GM12878 (cell line): ENCODE measurements at regions not wholly inside any gene's neighbourhood (a gene's known extent, or its start where the extent isn't known, plus 50 kb on each side); places are given as distances from the start of the nearest gene placed in this dataset.

Experiments
- ATAC-seq: fragments of 200-7000 bp; cut with Tn5 transposase; 3 replicates; pipeline ENCODE4 v1.9.1; 2020; ENCODE audit warnings: mild to moderate bottlenecking, moderate library complexity
- BruUV-seq: library from RNA; stranded (reverse); fragments of 400-500 nt; replicated peaks from 2 replicates; lab custom pipeline; 2021; lab: Mats Ljungman, UMichigan
- CTCF ChIA-PET: fragments of 300-600 bp; sonication (Branson Sonifier 250); formaldehyde crosslinking; extraction: SDS; loops from one replicate; lab custom pipeline; 2021; ENCODE audit warnings: inconsistent platforms; lab: Yijun Ruan, JAX
- POLR2A ChIA-PET: fragments of 350-600 bp; formaldehyde crosslinking; extraction: SDS; loops from one replicate; lab custom pipeline; 2021; ENCODE audit warnings: inconsistent platforms; lab: Charles Lee
- RAD21 ChIA-PET: fragments of 300-600 bp; sonication (Branson Sonifier 250); formaldehyde crosslinking; loops from one replicate; lab custom pipeline; 2023; ENCODE audit warnings: antibody characterized with exemption; ENCODE audit not compliant: unreplicated experiment; lab: Charles Lee
- SMC1A ChIA-PET: fragments of 300-600 bp; sonication (Branson Sonifier 250); formaldehyde crosslinking; loops from one replicate; lab custom pipeline; 2023; ENCODE audit not compliant: unreplicated experiment, uncharacterized antibody; lab: Charles Lee
- DNase-seq: peaks from one replicate; pipeline ENCODE4 v3.0.0-alpha.2; 2011; ENCODE audit warnings: low read depth, low spot score
- FAIRE-seq: peaks from 3 replicates; lab custom pipeline; 2011; peaks lifted over from hg19 to GRCh38; lab: Jason Lieb, UNC
- H2AFZ ChIP-seq: 2 replicates; pipeline ENCODE4 v1.6.0; 2011; ENCODE audit warnings: low read depth, low read length, control low read depth; ENCODE audit not compliant: control insufficient read depth
- H3K27ac ChIP-seq: 2 replicates; pipeline ENCODE4 v1.5.1; 2011; ENCODE audit warnings: control low read depth; ENCODE audit not compliant: control insufficient read depth, insufficient read depth
- H3K27me3 ChIP-seq, 2 experiments: replicated peaks in 1 of 2; 2 replicates each; pipeline versions ENCODE4 v1.6.0 to v1.6.1; 2011; ENCODE audit warnings: low read length in 1 of 2; ENCODE audit not compliant: control insufficient read depth in 2 of 2, insufficient read depth in 2 of 2
- H3K36me3 ChIP-seq, 2 experiments: 2 replicates each; pipeline ENCODE4 v1.5.1; 2011; ENCODE audit warnings: low read length in 1 of 2; ENCODE audit not compliant: control insufficient read depth in 2 of 2, insufficient read depth in 2 of 2
- H3K4me1 ChIP-seq: 2 replicates; pipeline ENCODE4 v1.6.1; 2011; ENCODE audit warnings: mild to moderate bottlenecking, low read length, moderate library complexity, mixed read lengths; ENCODE audit not compliant: control insufficient read depth, insufficient read depth
- H3K4me2 ChIP-seq: 2 replicates; pipeline ENCODE4 v1.6.0; 2011; ENCODE audit warnings: control low read depth; ENCODE audit not compliant: control insufficient read depth, insufficient read depth
- H3K4me3 ChIP-seq: fragments of 200-600 bp; sonication (generic); 2 replicates; pipeline ENCODE4 v1.5.1; 2016
- H3K79me2 ChIP-seq: 2 replicates; pipeline ENCODE4 v1.6.0; 2011; ENCODE audit warnings: low read length; ENCODE audit not compliant: control insufficient read depth, insufficient read depth
- H3K9ac ChIP-seq: 2 replicates; pipeline ENCODE4 v1.8.0; 2011; ENCODE audit warnings: low read length, control low read depth, mixed read lengths; ENCODE audit not compliant: control insufficient read depth, insufficient read depth
- H3K9me3 ChIP-seq: replicated peaks from 3 replicates; pipeline ENCODE4 v1.5.1; 2011; ENCODE audit warnings: mild to moderate bottlenecking, low read length; ENCODE audit not compliant: control insufficient read depth, insufficient read depth
- H4K20me1 ChIP-seq: 2 replicates; pipeline ENCODE4 v1.6.0; 2011; ENCODE audit not compliant: control insufficient read depth, insufficient read depth
- BHLHE40 ChIP-seq, 2 experiments: fragments of 450-650 bp in 1 of 2; IDR thresholded peaks; 2 replicates each; pipeline ENCODE4 v1.6.1; 2011 to 2017; ENCODE audit warnings: low read depth in 2 of 2, borderline replicate concordance in 1 of 2, improper control_type of control experiment in 1 of 2, low read length in 1 of 2, mild to moderate bottlenecking in 1 of 2
- KDM1A ChIP-seq: fragments of 200-600 bp; sonication (generic); IDR thresholded peaks from 2 replicates; pipeline ENCODE4 v1.6.1; 2016; ENCODE audit warnings: borderline replicate concordance
- NBN ChIP-seq: fragments of 450-650 bp; IDR thresholded peaks from 2 replicates; pipeline ENCODE4 v1.6.1; 2016
- NFYB ChIP-seq: IDR thresholded peaks from 2 replicates; pipeline ENCODE4 v1.6.1; 2011; ENCODE audit warnings: low read depth, mild to moderate bottlenecking, low read length, improper control_type of control experiment, moderate library complexity; ENCODE audit not compliant: insufficient read depth
- SIN3A ChIP-seq: IDR thresholded peaks from 2 replicates; pipeline ENCODE4 v1.6.1; 2012; ENCODE audit warnings: low read depth, low read length, improper control_type of control experiment
- TCF3 ChIP-seq: IDR thresholded peaks from 2 replicates; pipeline ENCODE4 v1.6.1; 2012; ENCODE audit warnings: low read depth, mild to moderate bottlenecking, low read length, borderline replicate concordance; ENCODE audit not compliant: insufficient read depth
- ZNF207 ChIP-seq: fragments of 450-650 bp; IDR thresholded peaks from 2 replicates; pipeline ENCODE4 v1.6.1; 2014; ENCODE audit warnings: antibody characterized with exemption, mild to moderate bottlenecking, borderline replicate concordance
- ZNF687 ChIP-seq: fragments of 450-650 bp; IDR thresholded peaks from 2 replicates; pipeline ENCODE4 v1.6.1; 2017; ENCODE audit warnings: mild to moderate bottlenecking, moderate library complexity
- WGBS: methylation state at CpG from one replicate; pipeline ENCODE4 v1.1.6; 2016; ENCODE audit warnings: low lambda C conversion rate; ENCODE audit not compliant: insufficient replicate concordance, insufficient coverage; ENCODE audit errors: missing lambda C conversion rate; 5-methylcytosine and 5-hydroxymethylcytosine counted together
- in situ Hi-C: fragments of 300-500 bp; cut with MboI; formaldehyde crosslinking; loops from 9 replicates; pipeline ENCODE4 v1.14.3; 2018; ENCODE audit warnings: mixed read lengths
- intact Hi-C: fragments of 100-400 bp; cut with micrococcal nuclease; formaldehyde crosslinking; loops from one replicate; pipeline ENCODE4 v1.14.2; 2022; ENCODE audit not compliant: unreplicated experiment
- TF ChIP-seq, protein P1 (sequence below): fragments of 450-650 bp; formaldehyde crosslinking; IDR thresholded peaks from 2 replicates; pipeline ENCODE4 v1.4.0; 2022; ENCODE audit warnings: mild to moderate bottlenecking, moderate library complexity

- intact Hi-C loops (no loop called here), in situ Hi-C loops (no loop called here)
- Histone ChIP-seq H3K79me2 (no peaks in the 10 kb centered on the region), H3K4me2 (no peak overlapping the region), H3K27ac (no peak overlapping the region), H3K9ac (no peak overlapping the region), H3K27me3 (no peaks in the 10 kb centered on the region), H2AFZ (no peak overlapping the region), H3K36me3 (no peaks in the 10 kb centered on the region), H3K4me3 (no peak overlapping the region), H3K4me1 (no peaks in the 10 kb centered on the region), H3K9me3 (no peaks in the 10 kb centered on the region), H4K20me1 (no peaks in the 10 kb centered on the region)
- TF ChIP-seq BHLHE40 (IDR thresholded peaks at IDR 0.05; ENCODE audit: borderline replicate concordance in 1 of 2, low read depth in 2 of 2, low read length in 1 of 2) (no peak), NFYB (no peak), TCF3 (no peak), ZNF687 (no peak), KDM1A (no peak), ZNF207 (no peak), NBN (no peak), SIN3A (no peak)
- TF ChIP-seq, protein P1, sequence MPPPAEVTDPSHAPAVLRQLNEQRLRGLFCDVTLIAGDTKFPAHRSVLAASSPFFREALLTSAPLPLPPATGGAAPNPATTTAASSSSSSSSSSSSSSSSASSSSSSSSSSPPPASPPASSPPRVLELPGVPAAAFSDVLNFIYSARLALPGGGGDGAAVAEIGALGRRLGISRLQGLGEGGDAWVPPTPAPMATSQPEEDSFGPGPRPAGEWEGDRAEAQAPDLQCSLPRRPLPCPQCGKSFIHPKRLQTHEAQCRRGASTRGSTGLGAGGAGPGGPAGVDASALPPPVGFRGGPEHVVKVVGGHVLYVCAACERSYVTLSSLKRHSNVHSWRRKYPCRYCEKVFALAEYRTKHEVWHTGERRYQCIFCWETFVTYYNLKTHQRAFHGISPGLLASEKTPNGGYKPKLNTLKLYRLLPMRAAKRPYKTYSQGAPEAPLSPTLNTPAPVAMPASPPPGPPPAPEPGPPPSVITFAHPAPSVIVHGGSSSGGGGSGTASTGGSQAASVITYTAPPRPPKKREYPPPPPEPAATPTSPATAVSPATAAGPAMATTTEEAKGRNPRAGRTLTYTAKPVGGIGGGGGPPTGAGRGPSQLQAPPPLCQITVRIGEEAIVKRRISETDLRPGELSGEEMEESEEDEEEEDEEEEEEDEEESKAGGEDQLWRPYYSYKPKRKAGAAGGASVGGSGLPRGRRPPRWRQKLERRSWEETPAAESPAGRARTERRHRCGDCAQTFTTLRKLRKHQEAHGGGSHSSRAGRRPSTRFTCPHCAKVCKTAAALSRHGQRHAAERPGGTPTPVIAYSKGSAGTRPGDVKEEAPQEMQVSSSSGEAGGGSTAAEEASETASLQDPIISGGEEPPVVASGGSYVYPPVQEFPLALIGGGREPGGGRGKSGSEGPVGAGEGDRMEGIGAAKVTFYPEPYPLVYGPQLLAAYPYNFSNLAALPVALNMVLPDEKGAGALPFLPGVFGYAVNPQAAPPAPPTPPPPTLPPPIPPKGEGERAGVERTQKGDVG = no peak
- CTCF ChIA-PET = no interaction called here
- SMC1A ChIA-PET = no interaction called here
- no TSS peak for BruUV-seq
- RAD21 ChIA-PET = no interaction called here
- no peak for DNase-seq
- WGBS = 6% methylated on average over 4 of the region's 4 CpGs
- ATAC-seq = no peak
- POLR2A ChIA-PET = no interaction called here
- FAIRE-seq = no peak
These were observed 126.3 kb upstream of the NANOS1 start for GRCh38 chr10:118903251-118903650.
